Esophagus muscularis mucosa (tissue), 4 donors: ENCODE measurements at regions not wholly inside any gene's neighbourhood (a gene's known extent, or its start where the extent isn't known, plus 50 kb on each side); places are given as distances from the start of the nearest gene placed in this dataset.

ENCODE experiments used
- EP300 ChIP-seq: sonication (generic); formaldehyde crosslinking; IDR thresholded peaks from one replicate; pipeline ENCODE4 v1.6.1; 2017; ENCODE audit warnings: antibody characterized with exemption
- POLR2A ChIP-seq: fragments of 450-650 bp; IDR thresholded peaks from one replicate; pipeline ENCODE4 v1.6.1; 2017; ENCODE audit warnings: antibody characterized with exemption, moderate library complexity, mild to moderate bottlenecking, low read depth
- POLR2AphosphoS5 ChIP-seq, 2 donors: sonication (generic); formaldehyde crosslinking; IDR thresholded peaks; one replicate each; pipeline ENCODE4 v1.6.1; 2017; ENCODE audit warnings: antibody characterized with exemption in 2 of 2
- TF ChIP-seq, protein P1 (sequence below), 3 experiments: fragments of 200-600 bp in 2 of 3; fragments of 450-650 bp in 1 of 3; sonication (generic) in 2 of 3; IDR thresholded peaks; one replicate each; pipeline ENCODE4 v1.5.1; 2017 to 2019; ENCODE audit warnings: antibody characterized with exemption in 3 of 3, mild to moderate bottlenecking in 2 of 3, moderate library complexity in 1 of 3

DNA sequence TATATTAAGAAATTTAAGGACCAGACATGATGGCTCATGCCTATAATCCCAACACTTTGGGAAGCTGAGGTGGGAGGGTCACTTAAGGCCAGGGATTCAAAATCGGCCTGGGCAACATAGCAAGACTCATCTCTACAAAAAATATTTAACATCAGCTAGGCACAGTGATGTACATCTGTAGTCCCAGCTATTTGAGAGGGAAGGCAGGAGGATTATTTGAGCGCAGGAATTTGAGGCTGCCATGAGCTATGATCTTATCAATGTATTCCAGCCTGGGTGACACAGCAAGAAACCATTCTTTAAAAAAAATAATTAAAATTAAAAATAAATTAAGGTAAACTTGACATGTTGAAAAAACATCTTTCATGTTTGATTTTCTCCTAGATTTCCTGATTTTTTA lies 564.2 kb downstream of the MBD2 start:
- TF ChIP-seq EP300 = no peak
- TF ChIP-seq, protein P1, sequence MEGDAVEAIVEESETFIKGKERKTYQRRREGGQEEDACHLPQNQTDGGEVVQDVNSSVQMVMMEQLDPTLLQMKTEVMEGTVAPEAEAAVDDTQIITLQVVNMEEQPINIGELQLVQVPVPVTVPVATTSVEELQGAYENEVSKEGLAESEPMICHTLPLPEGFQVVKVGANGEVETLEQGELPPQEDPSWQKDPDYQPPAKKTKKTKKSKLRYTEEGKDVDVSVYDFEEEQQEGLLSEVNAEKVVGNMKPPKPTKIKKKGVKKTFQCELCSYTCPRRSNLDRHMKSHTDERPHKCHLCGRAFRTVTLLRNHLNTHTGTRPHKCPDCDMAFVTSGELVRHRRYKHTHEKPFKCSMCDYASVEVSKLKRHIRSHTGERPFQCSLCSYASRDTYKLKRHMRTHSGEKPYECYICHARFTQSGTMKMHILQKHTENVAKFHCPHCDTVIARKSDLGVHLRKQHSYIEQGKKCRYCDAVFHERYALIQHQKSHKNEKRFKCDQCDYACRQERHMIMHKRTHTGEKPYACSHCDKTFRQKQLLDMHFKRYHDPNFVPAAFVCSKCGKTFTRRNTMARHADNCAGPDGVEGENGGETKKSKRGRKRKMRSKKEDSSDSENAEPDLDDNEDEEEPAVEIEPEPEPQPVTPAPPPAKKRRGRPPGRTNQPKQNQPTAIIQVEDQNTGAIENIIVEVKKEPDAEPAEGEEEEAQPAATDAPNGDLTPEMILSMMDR (IDR thresholded peaks at IDR 0.05) = no peak
- no peak for TF ChIP-seq POLR2A
- TF ChIP-seq POLR2AphosphoS5 (IDR thresholded peaks at IDR 0.05) = no peak
